Endothelial cell (in vitro differentiated cells): ENCODE measurements at regions not wholly inside any gene's neighbourhood (a gene's known extent, or its start where the extent isn't known, plus 50 kb on each side); places are given as distances from the start of the nearest gene placed in this dataset.

Experiments used
- DNase-seq: peaks from one replicate; pipeline ENCODE4 v3.0.0; 2021; ENCODE audit warnings: low spot score
- H3K27ac Mint-ChIP-seq: one replicate; pipeline ENCODE4 v1.8.0; 2021; ENCODE audit warnings: mixed read lengths, inconsistent platforms; ENCODE audit not compliant: unreplicated experiment
- H3K27me3 Mint-ChIP-seq: one replicate; pipeline ENCODE4 v1.8.0; 2021; ENCODE audit warnings: mild to moderate bottlenecking, moderate library complexity, mixed read lengths, inconsistent platforms; ENCODE audit not compliant: unreplicated experiment
- H3K36me3 Mint-ChIP-seq: one replicate; pipeline ENCODE4 v1.8.0; 2021; ENCODE audit warnings: mild to moderate bottlenecking, low read depth, mixed read lengths, inconsistent platforms; ENCODE audit not compliant: unreplicated experiment
- H3K4me1 Mint-ChIP-seq: one replicate; pipeline ENCODE4 v1.8.0; 2021; ENCODE audit warnings: mild to moderate bottlenecking, mixed read lengths, inconsistent platforms; ENCODE audit not compliant: unreplicated experiment
- H3K4me3 Mint-ChIP-seq: one replicate; pipeline ENCODE4 v1.8.0; 2021; ENCODE audit warnings: mild to moderate bottlenecking, mixed read lengths, inconsistent platforms; ENCODE audit not compliant: unreplicated experiment
- H3K9me3 Mint-ChIP-seq: one replicate; pipeline ENCODE4 v1.8.0; 2021; ENCODE audit warnings: mixed read lengths, inconsistent platforms; ENCODE audit not compliant: unreplicated experiment
- TF ChIP-seq, protein P1 (sequence below): fragments of 200-600 bp; sonication (generic); IDR thresholded peaks from one replicate; pipeline ENCODE4 v1.5.0; 2021; ENCODE audit warnings: antibody characterized with exemption; ENCODE audit not compliant: unreplicated experiment

GRCh38 chr2:74735009-74735408, 81.0 kb downstream of the SEMA4F start:
- no peak for DNase-seq
- Mint-ChIP-seq H3K27ac (no peak overlapping the region), H3K36me3 (peaks cover 4% of the 10 kb centered on the region), H3K27me3 (peaks cover 2% of the 10 kb centered on the region), H3K4me3 (no peak overlapping the region), H3K4me1 (peaks cover 34% of the 10 kb centered on the region), H3K9me3 (no peaks in the 10 kb centered on the region)
- TF ChIP-seq, protein P1, sequence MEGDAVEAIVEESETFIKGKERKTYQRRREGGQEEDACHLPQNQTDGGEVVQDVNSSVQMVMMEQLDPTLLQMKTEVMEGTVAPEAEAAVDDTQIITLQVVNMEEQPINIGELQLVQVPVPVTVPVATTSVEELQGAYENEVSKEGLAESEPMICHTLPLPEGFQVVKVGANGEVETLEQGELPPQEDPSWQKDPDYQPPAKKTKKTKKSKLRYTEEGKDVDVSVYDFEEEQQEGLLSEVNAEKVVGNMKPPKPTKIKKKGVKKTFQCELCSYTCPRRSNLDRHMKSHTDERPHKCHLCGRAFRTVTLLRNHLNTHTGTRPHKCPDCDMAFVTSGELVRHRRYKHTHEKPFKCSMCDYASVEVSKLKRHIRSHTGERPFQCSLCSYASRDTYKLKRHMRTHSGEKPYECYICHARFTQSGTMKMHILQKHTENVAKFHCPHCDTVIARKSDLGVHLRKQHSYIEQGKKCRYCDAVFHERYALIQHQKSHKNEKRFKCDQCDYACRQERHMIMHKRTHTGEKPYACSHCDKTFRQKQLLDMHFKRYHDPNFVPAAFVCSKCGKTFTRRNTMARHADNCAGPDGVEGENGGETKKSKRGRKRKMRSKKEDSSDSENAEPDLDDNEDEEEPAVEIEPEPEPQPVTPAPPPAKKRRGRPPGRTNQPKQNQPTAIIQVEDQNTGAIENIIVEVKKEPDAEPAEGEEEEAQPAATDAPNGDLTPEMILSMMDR: no peak

DNA sequence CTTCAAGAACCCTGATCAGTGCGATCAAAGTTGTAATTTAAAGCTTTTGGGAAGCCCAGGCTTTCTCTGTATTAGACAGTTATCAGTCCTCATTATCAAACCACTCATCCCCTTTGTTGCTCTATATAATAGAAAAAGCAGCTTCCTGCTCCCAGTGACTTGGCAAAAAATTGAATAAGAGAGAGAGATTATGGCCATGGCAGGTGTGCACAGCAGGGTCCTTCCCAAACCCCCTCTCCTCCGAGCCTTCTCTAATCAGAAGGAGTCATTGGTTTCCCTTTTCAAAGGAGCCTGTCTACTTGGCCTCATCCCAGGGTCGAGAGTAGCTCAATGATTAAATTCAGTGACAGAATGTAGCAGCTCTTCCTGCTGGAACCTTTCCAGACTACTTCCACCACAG, 81.5 kb downstream of the SEMA4F start:
- H3K4me3 Mint-ChIP-seq: no peak overlapping the region
- no peak for DNase-seq
- peaks cover 36% of the 10 kb centered on the region for H3K4me1 Mint-ChIP-seq
- TF ChIP-seq, protein P1: no peak
- no peak overlapping the region for H3K27ac Mint-ChIP-seq
- peaks cover 4% of the 10 kb centered on the region for H3K36me3 Mint-ChIP-seq
- no peaks in the 10 kb centered on the region for H3K9me3 Mint-ChIP-seq
- H3K27me3 Mint-ChIP-seq: peaks cover 2% of the 10 kb centered on the region

GRCh38 chr2:74736589-74736988, 82.5 kb downstream of the SEMA4F start:
- TF ChIP-seq, protein P1: no peak
- no peak overlapping the region for H3K4me3 Mint-ChIP-seq
- H3K36me3 Mint-ChIP-seq: peaks cover 4% of the 10 kb centered on the region
- H3K9me3 Mint-ChIP-seq: no peaks in the 10 kb centered on the region
- H3K27me3 Mint-ChIP-seq: peaks cover 2% of the 10 kb centered on the region
- no peak overlapping the region for H3K27ac Mint-ChIP-seq
- peaks cover 42% of the 10 kb centered on the region for H3K4me1 Mint-ChIP-seq
- DNase-seq: no peak

DNA sequence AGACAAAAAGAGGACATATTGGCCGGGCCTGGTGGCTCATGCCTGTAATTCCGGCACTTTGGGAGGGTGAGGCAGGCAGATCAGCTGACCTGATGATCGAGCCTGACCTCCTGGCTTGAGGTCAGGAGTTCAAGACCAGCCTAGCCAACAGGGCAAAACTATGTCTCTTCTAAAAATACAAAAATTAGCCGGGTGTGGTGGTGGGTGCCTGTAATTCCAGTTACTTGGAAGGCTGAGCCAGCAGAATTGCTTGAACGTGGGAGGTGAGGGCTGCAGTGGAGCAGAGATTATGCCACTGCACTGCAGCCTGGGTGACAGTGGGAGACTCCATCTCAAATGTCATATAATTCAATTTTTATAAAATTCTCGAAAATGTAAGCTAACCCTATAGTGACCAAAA, 84.5 kb downstream of the SEMA4F start:
- Mint-ChIP-seq H3K27me3 (peaks cover 2% of the 10 kb centered on the region), H3K4me3 (no peak overlapping the region), H3K36me3 (peaks cover 4% of the 10 kb centered on the region), H3K27ac (no peak overlapping the region), H3K9me3 (no peaks in the 10 kb centered on the region), H3K4me1 (peaks cover 40% of the 10 kb centered on the region)
- no peak for DNase-seq
- TF ChIP-seq, protein P1: no peak

DNA sequence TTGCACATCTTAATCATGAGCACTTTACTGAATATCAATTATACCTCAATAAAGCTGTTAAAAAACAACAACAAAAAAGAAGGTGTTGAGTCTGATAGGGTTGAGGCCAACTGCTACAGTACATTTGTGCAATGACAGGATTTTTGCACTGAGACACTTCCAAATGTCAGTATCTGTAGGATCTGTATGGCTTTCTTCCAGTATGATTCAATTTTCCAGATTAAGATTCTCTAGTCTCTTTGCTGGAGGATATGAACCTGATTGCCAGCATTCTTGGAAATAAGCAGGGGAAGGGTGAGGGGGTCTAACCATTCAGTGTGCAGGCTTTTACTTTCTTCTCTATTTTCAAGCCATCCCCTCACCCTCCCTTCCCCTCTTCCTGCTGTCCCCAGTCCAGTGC, 85.1 kb downstream of the SEMA4F start:
- H3K4me1 Mint-ChIP-seq: peaks cover 36% of the 10 kb centered on the region
- peaks cover 2% of the 10 kb centered on the region for H3K27me3 Mint-ChIP-seq
- no peak overlapping the region for H3K27ac Mint-ChIP-seq
- no peak for DNase-seq
- TF ChIP-seq, protein P1: no peak
- H3K9me3 Mint-ChIP-seq: no peaks in the 10 kb centered on the region
- peaks cover 4% of the 10 kb centered on the region for H3K36me3 Mint-ChIP-seq
- no peak overlapping the region for H3K4me3 Mint-ChIP-seq
